ENCODE measurements at regions not wholly inside any gene's neighbourhood (a gene's known extent, or its start where the extent isn't known, plus 50 kb on each side); places are given as distances from the start of the nearest gene placed in this dataset.

DNA sequence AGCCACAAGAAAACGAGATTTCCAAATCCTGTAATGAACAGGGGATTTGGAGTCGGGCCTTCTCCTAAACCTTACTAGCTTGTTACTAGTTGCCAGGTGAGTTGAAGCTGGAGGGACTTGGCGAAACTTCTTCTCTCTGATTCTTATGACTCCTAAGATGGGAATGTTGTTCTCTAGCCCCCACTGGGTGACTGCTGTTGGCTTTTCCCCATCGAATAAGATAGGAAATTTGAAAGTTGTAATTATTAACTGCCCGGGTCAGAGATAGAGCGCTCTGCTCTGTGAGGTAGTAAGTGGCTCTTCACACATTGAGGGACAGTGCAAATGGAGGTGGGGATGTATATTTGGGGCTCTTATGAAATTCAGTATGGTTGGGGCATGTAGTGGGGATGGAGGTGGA lies 111.2 kb upstream of the MBNL2 start:
- DNase-seq (ENCODE audit: insufficient read length, low spot score) (no peak), FAIRE-seq (no peak)

DNA sequence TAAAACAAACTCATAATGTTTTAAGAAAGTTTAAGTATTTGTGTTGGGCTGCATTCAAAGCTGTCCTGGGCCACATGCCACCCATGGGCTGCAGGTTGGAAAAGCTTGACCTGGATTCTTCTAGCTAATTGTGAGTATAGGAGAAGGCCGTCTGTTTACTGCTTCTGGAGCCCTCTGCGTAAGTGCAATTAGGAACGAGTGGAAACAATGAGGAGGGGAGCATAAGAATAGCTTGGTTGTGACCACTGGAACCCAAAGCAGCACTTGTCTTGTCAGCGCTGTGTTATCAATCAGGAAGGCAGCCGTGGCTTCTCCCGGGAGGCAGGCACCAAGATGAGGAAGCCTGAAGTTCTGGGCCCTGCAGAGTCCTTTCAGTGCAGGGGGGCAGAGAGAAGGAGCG lies 110.4 kb upstream of the MBNL2 start:
- FAIRE-seq (no peak), DNase-seq (ENCODE audit: insufficient read length, low spot score) (no peak)

DNA sequence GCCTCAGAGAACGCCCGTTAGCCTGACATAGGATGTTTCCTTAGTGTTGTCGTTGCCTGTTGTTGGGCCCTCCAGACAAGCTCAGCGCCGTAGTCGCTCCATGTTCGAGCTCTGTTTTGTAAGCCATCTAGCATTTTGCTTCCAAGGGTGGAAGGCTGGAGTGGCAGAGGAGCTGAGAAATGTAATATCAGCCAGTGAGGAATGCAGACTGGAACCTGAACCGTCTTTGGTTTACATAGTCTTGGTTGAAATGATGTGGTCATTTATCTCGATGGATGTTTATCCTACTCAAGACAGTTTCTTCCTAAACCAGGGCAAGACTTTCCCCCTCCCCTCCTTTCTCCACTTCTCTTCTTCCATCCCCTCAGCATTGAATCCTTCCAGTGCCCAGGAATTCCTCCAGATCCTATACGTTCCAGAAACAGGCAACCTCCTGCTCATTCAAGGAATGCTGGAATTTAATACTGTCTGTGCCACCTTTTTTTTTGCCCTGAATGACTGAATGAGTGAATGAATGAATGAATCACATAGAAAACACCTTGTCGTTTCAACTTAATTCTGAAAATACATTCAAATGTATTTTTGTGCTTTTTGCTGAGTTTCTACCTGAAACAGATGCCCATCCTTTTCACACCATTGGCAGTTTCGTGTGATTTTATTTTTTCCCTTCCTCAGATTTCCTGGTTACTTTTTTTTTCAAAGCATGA lies 109.5 kb upstream of the MBNL2 start:
- DNase-seq (ENCODE audit: insufficient read length, low spot score) = no peak
- no peak for FAIRE-seq

DNA sequence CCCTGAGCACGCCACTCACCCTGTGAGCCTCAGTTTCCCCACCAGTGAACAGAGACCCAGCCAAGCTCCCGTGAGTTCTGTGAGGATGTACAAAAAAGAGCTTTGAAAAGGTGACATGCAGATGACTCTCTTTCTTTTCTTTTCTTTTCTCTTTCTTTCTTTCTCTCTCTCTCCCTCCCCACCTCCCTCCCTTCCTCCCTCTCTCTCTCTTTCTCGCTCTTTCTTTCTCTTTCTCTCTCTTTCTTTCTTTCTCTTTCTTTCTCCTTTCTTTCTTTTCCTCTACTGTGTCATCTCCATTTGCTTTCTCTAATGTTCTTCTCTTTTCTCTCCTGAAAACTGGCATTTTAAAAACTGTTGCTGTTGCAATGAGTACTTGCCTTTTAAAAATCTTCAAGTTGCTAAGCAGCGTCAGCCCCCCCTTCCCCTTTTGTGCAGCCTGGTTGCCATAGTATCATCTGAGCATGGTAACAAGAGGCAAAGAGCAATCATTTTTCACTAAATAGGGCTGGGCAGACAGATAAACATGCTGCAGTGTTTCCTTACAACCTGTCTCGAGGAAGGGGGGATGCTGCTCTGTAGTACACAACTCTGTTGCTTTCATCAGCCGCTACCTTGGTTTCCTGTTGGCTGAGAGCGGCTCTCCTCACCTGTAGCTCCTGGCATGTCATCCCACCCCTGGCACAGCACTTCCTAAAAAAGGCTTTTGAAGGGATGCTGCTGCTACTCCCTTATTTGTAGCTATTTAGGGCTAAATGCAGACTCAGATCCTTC lies 108.7 kb upstream of the MBNL2 start:
- FAIRE-seq (no peak), DNase-seq (ENCODE audit: insufficient read length, low spot score) (no peak)

DNA sequence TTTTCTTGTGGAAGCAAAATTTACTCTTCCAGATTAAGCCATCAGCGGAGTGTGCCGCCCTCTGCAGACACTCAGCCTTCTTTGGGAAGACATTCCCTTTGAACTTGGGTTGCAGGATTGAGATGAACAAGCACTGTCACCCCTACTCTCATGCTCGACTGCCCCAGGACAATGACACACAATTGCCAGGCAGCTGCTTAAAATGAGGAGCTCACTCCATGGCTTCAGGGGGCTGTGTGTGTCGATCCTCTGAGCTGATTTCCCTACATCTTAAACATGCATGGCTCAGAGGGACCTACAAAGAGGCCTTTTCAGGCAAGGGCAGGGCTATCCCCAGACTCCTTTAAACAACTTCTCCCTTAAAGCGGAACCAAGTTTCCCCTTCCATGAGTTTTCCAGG lies 107.5 kb upstream of the MBNL2 start:
- FAIRE-seq (no peak), DNase-seq (ENCODE audit: insufficient read length, low spot score) (no peak)

DNA sequence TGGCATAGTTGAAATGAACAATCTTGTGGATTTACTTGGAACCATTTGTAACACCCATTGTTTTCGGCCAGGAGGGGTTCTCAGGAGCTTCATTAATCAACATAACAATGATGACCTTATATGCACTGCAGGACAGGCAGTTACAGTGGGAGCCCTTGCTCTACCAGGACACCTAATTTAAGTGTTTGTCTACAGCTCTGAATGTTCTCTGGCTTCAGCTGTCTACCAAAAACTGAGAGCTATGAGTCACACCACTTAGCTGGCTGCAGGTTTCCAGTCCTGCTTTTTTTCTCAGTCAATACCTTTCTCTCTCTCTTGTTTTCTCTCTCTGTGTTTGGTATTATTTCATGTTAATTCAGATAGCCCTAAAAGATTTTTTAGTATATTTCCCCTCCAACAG lies 105.4 kb upstream of the MBNL2 start:
- FAIRE-seq (no peak), DNase-seq (ENCODE audit: insufficient read length, low spot score) (no peak)

DNA sequence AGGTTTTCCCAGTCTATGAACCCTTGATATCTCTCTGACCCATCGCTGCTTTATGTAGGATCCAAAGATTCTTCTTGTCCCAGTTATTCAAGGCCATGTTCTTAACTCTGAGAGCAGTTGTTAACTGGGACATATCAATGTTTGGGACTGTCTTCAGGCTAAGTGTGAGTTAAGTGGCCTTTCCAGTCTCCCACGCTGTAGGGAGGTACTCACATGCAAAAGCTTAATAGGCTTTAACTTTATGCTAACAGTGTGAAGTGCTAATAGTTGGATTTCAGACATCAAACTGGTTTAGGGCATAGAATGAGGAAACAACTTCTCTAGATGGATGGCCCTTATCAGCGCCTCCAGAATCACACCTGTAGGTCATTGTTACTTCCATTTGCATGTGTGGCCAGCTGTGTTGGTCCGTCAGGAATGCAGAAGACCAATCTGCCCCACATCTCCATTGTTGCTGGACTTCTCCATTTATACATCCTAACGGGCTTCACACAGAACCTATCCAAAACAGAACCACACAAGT lies 104.7 kb upstream of the MBNL2 start:
- no peak for FAIRE-seq

DNA sequence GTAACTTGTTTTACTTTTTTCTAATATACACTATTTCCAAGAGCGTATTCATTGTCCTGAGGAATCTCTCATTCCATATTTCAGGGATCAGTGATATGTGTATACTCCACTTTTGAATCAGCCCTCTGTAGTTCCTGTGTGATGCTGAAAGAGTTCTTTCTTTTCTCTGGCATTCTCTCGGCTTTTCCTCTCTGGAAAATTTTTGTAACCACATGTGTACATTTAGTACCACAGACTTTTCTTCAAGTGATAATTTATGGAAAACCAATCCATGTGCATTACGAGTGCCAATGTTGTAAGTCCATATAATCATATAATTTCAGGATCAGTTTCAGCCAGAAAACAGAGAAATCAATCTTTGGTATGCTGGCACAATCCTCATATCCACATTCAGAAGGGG lies 102.2 kb upstream of the MBNL2 start:
- DNase-seq (ENCODE audit: insufficient read length, low spot score) = no peak
- no peak for FAIRE-seq

More for the DNA sequence above, 104.7 kb upstream of the MBNL2 start:
- DNase-seq (ENCODE audit: insufficient read length, low spot score) = no peak

DNA sequence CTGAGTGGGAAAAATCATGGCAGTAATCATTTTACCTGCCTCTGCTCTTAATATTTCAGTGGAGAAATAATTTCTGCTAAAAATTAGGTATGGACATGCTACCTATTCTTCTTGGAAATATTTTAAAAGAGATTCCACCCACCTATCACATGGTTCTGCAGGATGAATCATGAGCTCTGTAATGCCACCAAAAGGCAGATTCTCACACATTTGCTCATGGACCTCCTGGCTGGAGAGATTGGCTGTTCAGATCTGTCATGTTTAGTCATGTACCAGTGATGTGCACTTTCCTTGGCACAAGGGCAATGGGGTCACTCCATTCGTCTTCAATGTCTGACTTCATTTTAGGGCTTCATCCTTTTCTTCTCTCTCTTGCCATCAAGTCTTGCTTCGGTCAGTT lies 101.8 kb upstream of the MBNL2 start:
- no peak for FAIRE-seq
- DNase-seq (ENCODE audit: insufficient read length, low spot score) = no peak

DNA sequence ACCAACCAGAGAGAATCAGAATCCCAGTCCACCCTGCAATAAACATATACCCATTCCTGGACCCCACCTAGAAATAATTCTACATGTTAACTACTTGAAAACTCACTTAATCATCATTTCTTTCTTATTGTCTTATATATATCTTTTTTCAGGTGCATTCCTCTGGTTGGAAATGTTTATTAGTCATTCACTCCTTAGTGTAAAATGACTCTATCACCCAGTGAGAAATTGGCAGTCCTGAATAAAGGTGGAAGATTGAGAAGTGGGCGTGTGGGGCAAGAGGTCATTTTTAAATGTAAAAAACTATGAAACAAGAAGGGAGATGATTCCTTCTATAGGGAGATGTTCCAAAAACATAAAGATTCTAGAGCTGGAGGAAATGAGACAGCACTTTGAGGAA lies 101.2 kb upstream of the MBNL2 start:
- DNase-seq (ENCODE audit: insufficient read length, low spot score) (no peak), FAIRE-seq (no peak)

DNA sequence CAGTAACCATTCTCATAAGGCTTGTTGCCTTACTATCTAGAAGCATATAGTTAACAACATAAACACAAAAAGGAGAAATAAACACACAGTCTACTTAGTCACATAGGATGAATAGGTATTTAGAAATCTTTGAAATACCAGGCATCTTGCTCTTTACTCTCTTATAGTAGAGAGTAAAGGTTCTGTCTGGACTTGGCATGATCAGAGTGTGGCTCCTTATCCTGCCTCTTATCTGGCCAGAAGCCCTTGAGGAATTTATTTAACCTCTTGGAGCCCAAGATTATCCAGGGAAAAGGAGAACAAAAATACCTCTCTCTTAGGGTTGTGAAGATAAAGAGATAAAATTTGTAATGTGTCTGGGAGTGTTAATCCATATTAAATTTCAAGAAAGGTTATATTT lies 100.2 kb upstream of the MBNL2 start:
- no peak for FAIRE-seq
- DNase-seq (ENCODE audit: insufficient read length, low spot score) = no peak

DNA sequence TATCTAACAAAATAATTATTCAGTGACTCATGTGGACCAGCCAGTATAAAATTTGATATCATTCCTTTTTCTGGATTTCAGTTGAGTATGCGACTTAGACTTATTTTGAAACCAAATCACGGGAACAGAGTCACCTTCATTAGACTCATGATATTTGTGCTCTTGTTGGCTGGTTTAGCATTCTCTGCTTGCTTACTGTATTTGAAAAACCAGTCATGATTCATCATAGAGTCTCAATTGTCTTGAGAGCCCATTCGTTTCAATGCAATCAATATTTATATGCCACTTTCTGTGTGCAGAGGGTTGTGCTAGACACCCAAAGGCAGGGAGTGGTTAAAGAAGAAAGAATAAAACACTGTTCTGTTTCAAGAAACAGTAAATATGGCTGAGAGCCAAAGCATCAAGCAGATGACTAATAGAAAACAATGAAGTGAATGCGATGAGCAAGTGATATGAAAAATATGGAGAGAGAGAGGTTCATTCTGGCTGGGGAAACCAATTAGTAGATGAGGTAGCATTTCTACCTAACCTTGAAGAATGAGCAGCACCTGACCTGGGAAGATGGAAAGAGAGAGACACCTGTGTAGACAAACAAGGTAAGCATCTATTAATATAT lies 99.6 kb upstream of the MBNL2 start:
- DNase-seq (ENCODE audit: insufficient read length, low spot score) = no peak
- no peak for FAIRE-seq

DNA sequence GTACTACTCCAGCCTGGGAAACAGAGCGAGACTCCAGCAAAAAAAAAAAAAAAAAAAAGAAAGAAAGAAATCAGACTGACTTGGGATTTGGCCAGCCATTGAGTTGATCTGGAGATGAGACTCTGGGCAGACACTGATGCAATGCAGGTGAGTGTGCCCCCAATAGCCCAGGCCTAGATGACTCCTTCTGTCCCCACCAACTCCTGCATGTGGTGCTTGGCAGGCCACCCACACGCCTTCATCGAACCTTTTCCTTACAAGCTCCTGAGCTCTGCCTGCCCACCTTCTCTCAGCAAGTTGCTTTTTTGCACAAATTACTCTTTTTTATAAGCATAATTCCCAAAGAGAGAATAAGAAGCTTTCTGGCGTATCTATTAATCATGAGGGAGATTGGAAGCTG lies 97.9 kb upstream of the MBNL2 start:
- no peak for FAIRE-seq
- no peak for DNase-seq (ENCODE audit: insufficient read length, low spot score)

DNA sequence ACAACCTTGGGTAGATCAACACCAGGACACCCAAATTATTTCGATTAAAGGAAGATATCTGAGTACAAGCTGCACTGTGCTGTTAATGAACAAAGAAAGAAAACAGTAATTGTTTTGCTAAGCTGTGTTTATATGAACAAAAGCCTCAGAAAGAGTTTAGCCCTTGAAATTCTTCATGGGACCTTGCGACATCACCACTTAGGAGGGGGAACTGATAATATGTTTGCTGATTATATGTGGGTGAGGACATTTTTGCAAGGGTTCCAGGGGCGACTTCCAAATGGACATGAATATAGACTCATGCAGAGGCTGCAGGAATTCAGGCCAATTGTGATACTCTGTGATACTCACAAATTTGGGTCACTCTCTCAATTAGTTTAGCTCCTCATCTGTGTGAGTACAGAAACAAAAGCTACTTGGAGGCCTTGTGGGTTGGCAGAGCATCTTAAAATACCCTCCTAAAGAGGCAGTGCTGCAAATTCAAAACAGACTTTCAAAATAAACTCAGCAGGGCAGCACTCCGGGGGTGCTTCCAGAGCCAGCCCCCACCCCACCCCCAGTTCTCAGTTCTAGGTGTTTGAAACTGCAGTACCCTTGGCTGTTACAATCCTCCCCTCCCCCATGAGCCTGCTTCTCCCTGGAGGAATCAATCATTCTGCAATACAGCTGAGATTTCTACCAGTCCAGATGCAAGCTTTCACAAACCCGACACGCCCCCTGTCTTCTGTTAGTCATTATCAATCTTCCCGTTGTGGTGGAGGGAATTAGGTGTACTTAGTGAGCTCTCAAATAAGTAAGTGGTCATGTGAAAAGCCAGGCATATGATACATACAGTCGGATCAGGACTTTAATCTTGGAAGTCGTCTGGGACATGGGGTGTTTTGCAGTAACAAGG lies 97.0 kb upstream of the MBNL2 start:
- FAIRE-seq (no peak), DNase-seq (ENCODE audit: insufficient read length, low spot score) (no peak)

DNA sequence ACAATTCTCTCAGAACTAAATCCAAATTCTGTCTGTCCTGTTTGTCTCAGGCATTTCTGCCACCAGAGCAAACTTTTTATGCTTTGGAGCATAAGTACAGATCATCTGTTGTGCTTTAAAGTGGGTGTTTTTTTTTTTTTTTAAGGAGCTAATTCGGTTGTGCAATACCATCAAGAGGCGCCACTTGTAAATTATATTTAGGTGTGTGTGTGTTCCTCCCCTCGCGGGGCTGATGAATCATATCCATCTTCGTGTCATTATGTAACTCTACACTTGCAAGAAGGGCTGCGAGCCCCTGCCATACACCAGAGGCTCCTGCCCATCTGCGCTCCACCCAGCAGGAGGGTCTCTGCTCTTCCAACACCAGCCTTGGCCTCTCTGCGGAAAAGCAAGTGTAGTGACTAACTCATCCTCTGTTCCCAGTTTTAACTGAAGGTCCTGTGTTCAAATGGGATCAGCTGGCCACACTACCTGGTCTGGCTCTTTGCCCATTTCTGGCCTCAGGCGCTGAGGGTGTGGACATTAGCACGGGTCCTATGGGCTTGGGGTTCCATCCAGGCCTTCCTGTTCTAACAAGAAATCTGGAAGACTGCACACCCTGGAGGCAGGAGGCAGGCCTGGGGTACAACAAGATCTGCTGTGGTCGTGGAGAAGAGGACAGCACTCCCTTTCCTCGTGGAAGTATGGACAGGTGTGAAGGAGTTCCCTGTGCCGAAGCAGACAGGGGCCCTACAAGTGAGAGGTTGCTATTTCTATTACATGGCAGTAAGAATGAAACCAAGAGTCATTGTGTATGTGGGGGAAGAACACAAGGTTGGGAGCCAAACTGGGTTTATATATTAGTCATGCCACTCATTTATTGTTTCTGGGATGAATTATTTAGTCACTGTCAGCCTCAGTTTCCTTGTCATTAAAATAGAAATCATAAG lies 96.1 kb upstream of the MBNL2 start:
- FAIRE-seq (no peak), DNase-seq (ENCODE audit: insufficient read length, low spot score) (no peak)

DNA sequence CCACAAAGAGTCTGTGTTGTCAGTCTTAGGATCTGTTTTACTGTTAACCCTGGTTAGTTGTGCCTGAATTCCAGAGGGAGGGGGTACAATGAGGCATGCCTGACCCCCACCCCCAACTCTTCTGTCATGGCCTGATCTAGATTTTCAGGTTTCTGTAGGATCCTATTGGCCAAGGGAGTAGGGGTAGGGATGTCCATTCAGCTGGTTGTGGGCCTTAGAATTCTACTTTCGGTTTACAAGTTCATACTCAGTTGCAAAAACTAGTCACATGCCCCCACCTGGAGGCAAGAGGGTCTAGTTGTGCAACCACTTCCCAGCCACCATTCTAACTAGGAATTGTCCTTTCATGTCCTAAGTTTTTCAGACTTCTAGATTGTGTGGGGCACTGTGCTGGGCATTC lies 94.3 kb upstream of the MBNL2 start:
- no peak for FAIRE-seq

DNA sequence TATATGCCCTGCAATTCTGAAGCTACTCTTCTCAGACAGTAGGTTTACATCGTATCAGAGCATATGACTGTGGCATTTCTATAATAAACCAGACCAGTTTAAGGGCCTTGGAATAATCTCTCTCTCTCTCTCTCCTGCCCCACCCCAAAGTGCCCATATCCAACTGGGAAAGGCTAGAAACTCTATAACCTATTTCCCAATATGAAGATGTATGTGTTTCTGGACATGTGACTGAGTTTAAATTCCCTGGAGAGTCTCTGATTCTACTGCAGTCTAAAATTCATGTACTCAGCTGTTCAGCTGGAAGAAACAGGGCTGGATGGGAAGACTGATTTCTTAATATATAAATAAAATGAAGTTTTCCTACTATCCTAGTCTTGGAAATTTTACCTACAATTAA lies 91.9 kb upstream of the MBNL2 start:
- FAIRE-seq (no peak), DNase-seq (ENCODE audit: insufficient read length, low spot score) (no peak)

More for the DNA sequence above, 94.3 kb upstream of the MBNL2 start:
- no peak for DNase-seq (ENCODE audit: insufficient read length, low spot score)

DNA sequence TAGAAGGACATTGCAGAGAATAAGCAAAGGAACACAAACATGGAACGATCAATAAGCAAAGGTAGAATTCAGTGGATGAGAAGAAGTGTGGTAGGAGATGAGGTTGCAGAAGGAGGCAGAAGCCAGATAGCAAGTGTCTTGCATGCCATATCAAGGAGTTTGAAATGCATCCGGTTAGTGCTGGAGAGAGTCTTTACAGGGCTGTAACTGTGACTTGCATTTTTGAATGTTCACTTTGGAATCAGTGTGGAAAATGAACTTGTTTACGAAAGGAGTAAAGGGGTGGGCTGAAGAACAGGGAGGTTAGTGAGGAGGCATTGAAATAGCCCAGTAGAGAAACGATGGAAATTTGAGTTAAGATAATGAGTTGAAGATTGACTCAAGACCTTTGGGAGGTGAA lies 90.7 kb upstream of the MBNL2 start:
- FAIRE-seq (no peak), DNase-seq (ENCODE audit: insufficient read length, low spot score) (no peak)

DNA sequence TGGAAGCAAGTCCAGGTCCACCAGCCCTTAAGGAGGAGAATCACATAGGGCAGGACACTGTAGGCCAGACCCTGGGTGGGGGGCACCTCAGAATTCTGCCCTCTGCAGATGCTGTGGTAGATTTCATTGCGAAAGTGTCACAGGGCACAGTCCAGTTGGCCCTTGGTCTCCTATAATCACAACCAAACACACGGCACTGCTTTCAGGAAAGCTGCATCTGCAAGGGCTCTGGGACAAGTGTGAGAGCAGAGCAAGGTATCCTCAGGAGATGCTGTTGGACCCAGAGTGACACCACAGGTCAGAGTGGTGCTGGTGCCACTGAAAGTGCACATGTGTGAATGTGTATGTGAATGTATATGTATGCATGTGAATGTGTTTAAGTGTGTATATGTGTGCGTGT lies 88.6 kb upstream of the MBNL2 start:
- DNase-seq (ENCODE audit: insufficient read length, low spot score) (no peak), FAIRE-seq (peak; percentile 72)

DNA sequence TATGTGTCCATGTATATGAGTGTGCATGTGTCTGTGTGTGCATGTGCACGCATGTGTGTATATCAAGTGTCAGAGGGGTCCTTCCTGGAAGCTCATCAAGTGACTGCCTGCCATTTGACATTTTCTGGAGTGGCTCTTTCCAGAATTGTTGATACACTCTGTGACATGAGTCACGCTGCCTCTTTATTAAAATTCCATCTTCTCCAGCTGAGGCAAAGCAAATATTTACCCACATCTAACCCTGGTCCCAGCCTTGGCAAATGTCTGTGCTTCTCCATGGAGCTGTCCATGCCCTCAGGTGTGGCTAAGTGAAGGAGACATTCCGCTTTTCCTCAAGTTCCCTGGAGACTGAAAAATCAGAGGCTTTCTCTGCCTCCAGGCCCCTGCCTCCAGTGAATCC lies 88.2 kb upstream of the MBNL2 start:
- DNase-seq (ENCODE audit: insufficient read length, low spot score) (no peak), FAIRE-seq (no peak)
